ENCODE measurements at regions not wholly inside any gene's neighbourhood (a gene's known extent, or its start where the extent isn't known, plus 50 kb on each side); places are given as distances from the start of the nearest gene placed in this dataset.

GRCh38 chr16:65446427-65446826 lies 324.6 kb upstream of the CDH11 start:
- TF ChIP-seq, protein P1, sequence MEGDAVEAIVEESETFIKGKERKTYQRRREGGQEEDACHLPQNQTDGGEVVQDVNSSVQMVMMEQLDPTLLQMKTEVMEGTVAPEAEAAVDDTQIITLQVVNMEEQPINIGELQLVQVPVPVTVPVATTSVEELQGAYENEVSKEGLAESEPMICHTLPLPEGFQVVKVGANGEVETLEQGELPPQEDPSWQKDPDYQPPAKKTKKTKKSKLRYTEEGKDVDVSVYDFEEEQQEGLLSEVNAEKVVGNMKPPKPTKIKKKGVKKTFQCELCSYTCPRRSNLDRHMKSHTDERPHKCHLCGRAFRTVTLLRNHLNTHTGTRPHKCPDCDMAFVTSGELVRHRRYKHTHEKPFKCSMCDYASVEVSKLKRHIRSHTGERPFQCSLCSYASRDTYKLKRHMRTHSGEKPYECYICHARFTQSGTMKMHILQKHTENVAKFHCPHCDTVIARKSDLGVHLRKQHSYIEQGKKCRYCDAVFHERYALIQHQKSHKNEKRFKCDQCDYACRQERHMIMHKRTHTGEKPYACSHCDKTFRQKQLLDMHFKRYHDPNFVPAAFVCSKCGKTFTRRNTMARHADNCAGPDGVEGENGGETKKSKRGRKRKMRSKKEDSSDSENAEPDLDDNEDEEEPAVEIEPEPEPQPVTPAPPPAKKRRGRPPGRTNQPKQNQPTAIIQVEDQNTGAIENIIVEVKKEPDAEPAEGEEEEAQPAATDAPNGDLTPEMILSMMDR (IDR thresholded peaks at IDR 0.05): no peak
- TF ChIP-seq POLR2AphosphoS5 (IDR thresholded peaks at IDR 0.05; ENCODE audit: insufficient read depth in 1 of 2, low read depth in 1 of 2): no peak
